Esophagus (tissue), 2 donors: ENCODE measurements at regions not wholly inside any gene's neighbourhood (a gene's known extent, or its start where the extent isn't known, plus 50 kb on each side); places are given as distances from the start of the nearest gene placed in this dataset.

Experiments used
- H3K27ac ChIP-seq, 2 donors: one replicate each; pipeline ENCODE4 v1.5.1; 2013; ENCODE audit warnings: low read depth in 2 of 2, mild to moderate bottlenecking in 2 of 2, inconsistent platforms in 1 of 2, low read length in 1 of 2, moderate library complexity in 1 of 2
- H3K27me3 ChIP-seq, 2 donors: one replicate each; pipeline ENCODE4 v1.6.1; 2013; ENCODE audit warnings: low read length in 2 of 2, control low read depth in 1 of 2, mild to moderate bottlenecking in 1 of 2; ENCODE audit not compliant: insufficient read depth in 2 of 2, control insufficient read depth in 1 of 2
- H3K36me3 ChIP-seq, 2 donors: one replicate each; pipeline ENCODE4 v1.6.1; 2013; ENCODE audit warnings: low read length in 1 of 2; ENCODE audit not compliant: control insufficient read depth in 2 of 2, insufficient read depth in 2 of 2
- H3K4me1 ChIP-seq, 2 donors: one replicate each; pipeline ENCODE4 v1.6.1; 2013; ENCODE audit warnings: low read length in 1 of 2; ENCODE audit not compliant: control insufficient read depth in 2 of 2, insufficient read depth in 2 of 2
- H3K4me3 ChIP-seq, 2 donors: one replicate each; pipeline ENCODE4 v1.5.1; 2013; ENCODE audit warnings: low read length in 2 of 2, mild to moderate bottlenecking in 2 of 2, low read depth in 1 of 2, moderate library complexity in 1 of 2
- H3K9me3 ChIP-seq, 2 donors: one replicate each; pipeline ENCODE4 v1.6.1; 2013; ENCODE audit warnings: mild to moderate bottlenecking in 2 of 2, low read depth in 1 of 2, low read length in 1 of 2, moderate library complexity in 1 of 2; ENCODE audit not compliant: control insufficient read depth in 2 of 2, insufficient read depth in 1 of 2
- WGBS, 2 donors: extraction: QIAGEN DNeasy Blood & Tissue Kit; methylation state at CpG; one replicate each; pipeline ENCODE4 v1.1.7; 2013; 5-methylcytosine and 5-hydroxymethylcytosine counted together
- donor health status: healthy with polysubstance abuse.
- donor health status: Bipolar disorder and iron deficiency.

DNA sequence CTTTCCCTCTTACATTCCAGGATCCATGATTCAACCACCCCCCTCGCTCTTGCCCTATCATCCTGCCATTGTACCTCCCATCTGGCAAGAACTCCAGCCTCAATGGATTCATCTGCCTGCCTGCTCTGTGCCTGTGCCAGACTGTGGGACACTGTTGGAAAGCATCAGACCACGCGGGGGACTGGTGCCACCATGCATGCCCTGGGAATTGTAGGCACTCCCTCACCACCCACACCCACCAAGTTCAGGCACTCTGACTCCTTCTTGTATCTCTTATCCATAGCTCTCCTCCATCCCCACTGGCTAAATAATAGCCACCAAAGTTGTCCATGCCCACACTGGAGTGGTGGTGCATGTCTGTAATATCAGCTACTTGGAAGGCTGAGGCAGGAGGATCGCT is 143.8 kb downstream of the TPRA1 start:
- 70 to 75% methylated on average over 4 of the region's 4 CpGs for WGBS, 2 donors
- H3K4me3 ChIP-seq = no peak overlapping the region
- H3K9me3 ChIP-seq = no peaks in the 10 kb centered on the region
- no peaks in the 10 kb centered on the region for H3K36me3 ChIP-seq
- H3K27me3 ChIP-seq = no peaks in the 10 kb centered on the region
- H3K27ac ChIP-seq = no peak overlapping the region
- no peaks in the 10 kb centered on the region for H3K4me1 ChIP-seq

DNA sequence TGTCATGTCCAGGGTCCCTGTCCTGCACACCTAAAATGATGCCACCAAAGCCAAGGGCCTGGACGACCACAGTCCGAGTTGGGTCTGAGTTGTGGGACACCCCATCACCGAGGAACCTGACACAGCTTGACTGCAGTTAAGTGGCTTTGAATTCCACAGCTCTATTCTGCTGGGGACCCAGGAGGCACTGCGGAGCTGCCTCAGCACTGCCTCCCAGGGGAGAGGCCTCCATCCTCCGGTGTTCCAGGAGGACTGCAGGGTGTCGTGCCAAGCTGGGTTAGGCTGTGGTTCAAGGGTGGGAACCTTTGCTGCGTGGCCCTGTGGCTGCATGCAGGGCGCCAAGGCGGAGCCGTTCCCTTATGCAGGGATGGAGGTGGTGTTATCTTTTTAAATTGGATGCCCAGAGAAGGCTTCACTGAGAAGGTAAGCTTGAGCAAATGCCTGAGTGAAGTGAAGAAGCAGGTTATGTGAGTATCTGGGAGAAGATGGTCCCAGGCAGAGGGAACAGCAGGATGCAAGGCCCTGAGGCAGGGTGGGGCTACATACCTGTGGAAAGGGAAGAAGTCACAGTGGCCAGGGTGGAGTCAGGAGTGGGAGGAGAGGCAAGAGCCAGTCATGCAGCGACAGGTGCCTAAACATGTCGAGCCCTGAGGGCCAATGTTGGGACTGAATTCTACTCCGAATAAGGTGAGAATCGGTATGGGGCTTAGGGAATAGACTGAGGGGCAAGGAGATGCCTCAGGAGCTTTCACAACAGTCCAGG is 144.8 kb downstream of the TPRA1 start:
- WGBS, 2 donors = 61 to 71% methylated on average over 14 of the region's 14 CpGs
- no peaks in the 10 kb centered on the region for H3K4me1 ChIP-seq

DNA sequence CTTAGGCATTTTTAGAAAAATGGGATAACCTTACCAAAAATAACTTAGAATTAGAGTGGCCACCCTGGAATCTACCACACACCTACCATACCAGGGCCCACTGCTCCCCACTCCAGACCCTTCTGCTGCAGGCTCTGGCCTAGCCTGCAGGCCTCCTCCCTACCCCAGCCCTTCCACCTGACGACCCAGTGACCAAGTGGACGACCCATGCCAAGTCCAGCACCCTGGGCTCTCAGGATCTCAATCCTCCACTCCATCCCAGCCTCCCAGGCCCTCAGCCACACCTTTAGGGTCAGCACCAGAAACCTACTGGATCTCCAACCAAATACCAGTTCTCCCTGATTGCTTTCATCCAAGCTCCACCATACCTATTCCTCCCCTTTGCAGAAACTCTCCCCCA is 145.8 kb downstream of the TPRA1 start:
- no peak overlapping the region for H3K4me3 ChIP-seq
- H3K9me3 ChIP-seq = no peaks in the 10 kb centered on the region
- H3K36me3 ChIP-seq = no peaks in the 10 kb centered on the region
- H3K4me1 ChIP-seq = no peaks in the 10 kb centered on the region
- no peak overlapping the region for H3K27ac ChIP-seq
- 60 to 80% methylated on average over 2 of the region's 2 CpGs for WGBS, 2 donors
- H3K27me3 ChIP-seq = no peaks in the 10 kb centered on the region

More for the DNA sequence above, 144.8 kb downstream of the TPRA1 start:
- no peaks in the 10 kb centered on the region for H3K27me3 ChIP-seq
- H3K36me3 ChIP-seq = no peaks in the 10 kb centered on the region
- H3K4me3 ChIP-seq = no peak overlapping the region
- H3K27ac ChIP-seq = no peak overlapping the region
- no peaks in the 10 kb centered on the region for H3K9me3 ChIP-seq

DNA sequence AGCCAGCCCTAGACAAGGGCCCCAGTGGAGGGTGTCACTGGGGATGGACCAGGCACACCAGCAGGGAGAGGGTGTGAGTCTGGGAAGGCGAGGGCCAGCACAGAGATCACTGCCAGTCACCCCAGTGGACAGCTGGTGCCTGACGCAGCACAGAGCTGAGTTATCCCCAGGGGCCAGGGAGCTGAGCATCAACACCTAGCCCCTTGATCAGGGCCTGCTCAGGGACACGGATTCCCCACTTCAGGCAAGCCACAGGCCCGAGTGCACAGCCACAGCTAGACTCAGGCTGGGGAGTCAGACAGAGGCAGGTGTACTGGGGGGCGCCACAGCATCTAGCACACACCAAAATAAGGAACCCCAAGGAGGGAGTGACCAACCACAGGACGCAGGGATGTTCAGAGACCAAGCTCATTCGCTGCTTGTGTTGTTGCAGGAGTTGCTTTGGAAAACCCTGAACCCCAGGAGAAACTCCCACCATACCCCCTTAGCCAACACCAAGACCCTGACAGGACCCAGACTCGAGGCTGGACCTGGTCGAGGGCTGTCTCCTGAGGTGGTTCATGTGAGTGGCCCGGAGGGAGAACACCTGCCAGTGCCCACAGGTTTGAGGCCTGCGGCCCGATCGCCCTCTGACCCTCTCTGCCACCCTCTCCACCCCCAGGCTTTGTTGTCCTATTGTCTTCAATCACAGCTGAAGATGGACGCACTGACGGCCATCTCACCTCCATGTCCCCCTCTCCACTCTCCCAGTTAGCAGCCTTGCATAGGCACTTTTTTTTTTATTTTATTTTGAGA is 146.8 kb downstream of the TPRA1 start:
- H3K4me3 ChIP-seq = no peak overlapping the region
- 84 to 87% methylated on average over 15 of the region's 15 CpGs for WGBS, 2 donors
- H3K36me3 ChIP-seq = no peaks in the 10 kb centered on the region
- H3K9me3 ChIP-seq = no peaks in the 10 kb centered on the region
- H3K27ac ChIP-seq = no peak overlapping the region
- no peaks in the 10 kb centered on the region for H3K27me3 ChIP-seq
- no peaks in the 10 kb centered on the region for H3K4me1 ChIP-seq

DNA sequence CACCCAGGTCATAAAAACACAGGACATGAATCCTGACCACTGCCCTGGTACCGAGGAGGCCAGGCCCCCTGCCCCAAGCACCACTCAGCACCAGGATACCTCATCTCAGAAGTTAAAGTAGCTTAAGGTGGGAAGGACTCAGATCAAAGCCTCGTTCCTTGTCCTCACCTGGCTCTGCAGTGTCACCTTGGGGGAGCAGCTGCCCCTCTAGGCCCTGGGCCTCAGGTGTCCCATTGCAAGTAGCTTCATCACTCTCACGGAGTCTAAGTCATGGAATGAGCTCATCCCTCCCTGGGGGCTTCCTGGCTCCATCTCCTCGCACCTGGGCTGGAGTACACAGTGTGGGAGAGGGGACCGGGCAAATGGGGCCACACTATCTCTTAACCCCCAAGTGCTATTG is 148.0 kb downstream of the TPRA1 start:
- Histone ChIP-seq H3K9me3 (no peaks in the 10 kb centered on the region), H3K4me3 (no peak overlapping the region), H3K36me3 (no peaks in the 10 kb centered on the region), H3K4me1 (no peaks in the 10 kb centered on the region), H3K27ac (no peak overlapping the region), H3K27me3 (no peaks in the 10 kb centered on the region)
- WGBS, 2 donors = 72 to 80% methylated on average over 5 of the region's 5 CpGs

DNA sequence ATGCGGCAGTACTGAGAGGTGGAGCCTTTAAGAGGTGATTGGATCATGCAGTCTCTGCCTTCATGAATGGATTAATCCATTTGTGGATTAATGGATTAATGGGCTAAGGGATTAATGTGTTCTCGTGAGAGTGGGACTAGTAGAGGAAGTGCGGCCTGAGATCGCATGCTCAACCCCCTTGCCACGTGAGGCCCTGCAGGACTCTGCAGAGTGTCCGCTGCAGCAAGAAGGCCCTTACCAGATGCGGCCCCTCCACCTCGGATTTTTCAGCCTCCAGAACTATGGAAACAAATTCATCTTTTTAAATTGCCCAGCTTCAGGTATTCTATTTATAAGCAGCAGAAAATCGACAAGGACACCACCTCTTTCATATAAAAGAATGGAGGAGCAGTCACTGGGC is 148.8 kb downstream of the TPRA1 start:
- WGBS, 2 donors = 80% methylated on average over 9 of the region's 9 CpGs
- Histone ChIP-seq H3K27ac (no peak overlapping the region), H3K4me1 (no peaks in the 10 kb centered on the region), H3K27me3 (no peaks in the 10 kb centered on the region), H3K9me3 (no peaks in the 10 kb centered on the region), H3K4me3 (no peak overlapping the region), H3K36me3 (no peaks in the 10 kb centered on the region)

DNA sequence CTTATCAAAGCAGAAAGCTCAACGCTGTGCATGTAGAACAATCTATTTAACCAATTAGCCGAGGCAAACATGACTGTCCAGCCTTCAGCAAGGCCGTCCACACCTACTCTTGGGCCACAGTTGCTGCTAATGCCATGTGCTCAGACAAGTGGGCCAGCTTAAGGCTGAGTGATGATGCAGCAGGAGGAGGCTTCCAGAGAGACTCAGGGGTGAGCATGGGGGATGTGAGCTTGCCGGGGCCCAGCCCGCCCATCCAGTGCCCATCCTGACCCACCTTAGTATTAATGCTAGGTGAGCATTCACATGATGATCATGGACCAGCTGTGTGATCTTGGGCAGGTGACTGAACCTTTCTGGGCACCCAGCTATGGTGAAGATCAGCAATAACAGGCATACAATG is 150.1 kb downstream of the TPRA1 start:
- H3K36me3 ChIP-seq = no peaks in the 10 kb centered on the region
- 92 to 93% methylated on average over 5 of the region's 5 CpGs for WGBS, 2 donors
- H3K27ac ChIP-seq = no peak overlapping the region
- no peaks in the 10 kb centered on the region for H3K9me3 ChIP-seq
- no peaks in the 10 kb centered on the region for H3K4me1 ChIP-seq
- no peak overlapping the region for H3K4me3 ChIP-seq
- no peaks in the 10 kb centered on the region for H3K27me3 ChIP-seq

DNA sequence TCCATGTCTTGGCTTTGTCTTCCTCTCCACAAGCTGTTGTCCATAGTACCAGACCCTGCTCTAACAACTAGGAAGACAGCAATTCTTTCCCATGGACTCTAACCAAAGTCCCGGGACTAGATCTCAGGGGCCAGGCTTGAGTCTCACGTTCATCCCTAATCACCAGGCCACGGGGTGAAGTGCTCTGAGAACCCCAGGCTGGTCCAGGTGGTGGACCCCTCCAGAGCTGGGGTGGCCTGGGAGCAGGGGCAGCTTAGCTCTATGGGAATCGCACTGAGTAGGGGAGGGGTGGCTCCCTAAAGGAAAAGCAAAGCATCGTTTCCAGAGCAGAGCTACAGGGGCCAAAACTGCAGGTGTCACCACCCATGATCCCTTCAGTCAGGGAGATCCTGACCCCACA is 150.9 kb downstream of the TPRA1 start:
- H3K36me3 ChIP-seq = no peaks in the 10 kb centered on the region
- H3K27ac ChIP-seq = no peak overlapping the region
- no peak overlapping the region for H3K4me3 ChIP-seq
- no peaks in the 10 kb centered on the region for H3K4me1 ChIP-seq
- no peaks in the 10 kb centered on the region for H3K9me3 ChIP-seq
- 86 to 87% methylated on average over 5 of the region's 5 CpGs for WGBS, 2 donors
- no peaks in the 10 kb centered on the region for H3K27me3 ChIP-seq

DNA sequence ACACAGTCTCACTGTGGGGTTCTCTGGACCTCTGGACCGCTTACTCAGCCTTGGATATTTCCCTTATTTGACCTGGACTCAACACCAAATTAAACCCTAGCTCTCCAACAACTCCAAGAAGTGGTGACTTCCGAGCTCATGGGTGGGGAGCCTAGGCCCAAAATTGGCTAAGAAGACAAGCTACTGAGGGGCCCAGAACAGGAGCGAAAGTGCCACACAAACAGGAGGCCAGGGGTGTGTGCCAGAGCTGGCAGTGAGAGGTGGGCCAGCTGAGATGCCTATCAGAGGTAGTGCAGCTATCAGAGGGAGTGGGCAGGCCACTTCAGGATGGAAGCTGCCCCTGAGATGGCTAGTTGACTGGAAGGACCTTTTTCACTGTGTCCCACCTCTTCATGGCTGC is 151.1 kb upstream of the PRR20G start:
- Histone ChIP-seq H3K27me3 (no peaks in the 10 kb centered on the region), H3K27ac (no peak overlapping the region), H3K4me1 (no peaks in the 10 kb centered on the region), H3K4me3 (no peak overlapping the region), H3K9me3 (no peaks in the 10 kb centered on the region), H3K36me3 (no peaks in the 10 kb centered on the region)
- 87 to 88% methylated on average over 3 of the region's 3 CpGs for WGBS, 2 donors

DNA sequence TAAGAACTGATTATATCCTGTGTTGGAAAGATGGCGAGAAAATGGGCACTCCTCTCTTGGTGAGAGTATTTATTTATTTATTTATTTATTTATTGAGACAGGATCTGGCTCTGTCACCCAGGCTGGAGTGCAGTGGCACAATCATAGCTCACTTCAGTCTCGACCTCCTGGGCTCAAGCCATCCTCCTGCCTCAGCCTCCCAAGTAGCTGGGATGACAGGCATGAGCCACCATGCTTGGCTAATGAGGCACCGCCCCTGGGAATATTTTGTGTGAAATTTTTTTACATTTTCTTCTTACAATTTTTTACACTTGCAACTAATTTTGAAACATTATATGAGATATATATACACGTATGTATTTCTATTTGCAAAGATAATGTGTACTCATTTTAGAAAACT is 150.5 kb upstream of the PRR20G start:
- H3K4me1 ChIP-seq = no peaks in the 10 kb centered on the region
- 84 to 86% methylated on average over 4 of the region's 4 CpGs for WGBS, 2 donors
- no peaks in the 10 kb centered on the region for H3K27me3 ChIP-seq
- H3K9me3 ChIP-seq = no peaks in the 10 kb centered on the region
- no peak overlapping the region for H3K4me3 ChIP-seq
- no peaks in the 10 kb centered on the region for H3K36me3 ChIP-seq
- H3K27ac ChIP-seq = no peak overlapping the region
